Progenitor cell of endocrine pancreas (in vitro differentiated cells): ENCODE measurements at regions not wholly inside any gene's neighbourhood (a gene's known extent, or its start where the extent isn't known, plus 50 kb on each side); places are given as distances from the start of the nearest gene placed in this dataset.

ENCODE experiments used
- DNase-seq: peaks from one replicate; pipeline ENCODE4 v3.0.0; 2021; ENCODE audit warnings: low spot score; ENCODE audit not compliant: unreplicated experiment
- H3K27ac Mint-ChIP-seq: 2 replicates; pipeline ENCODE4 v1.8.0; 2021; ENCODE audit warnings: mild to moderate bottlenecking, moderate library complexity, mixed read lengths
- H3K27me3 Mint-ChIP-seq: 2 replicates; pipeline ENCODE4 v1.8.0; 2021; ENCODE audit warnings: mixed read lengths
- H3K36me3 Mint-ChIP-seq: 2 replicates; pipeline ENCODE4 v1.8.0; 2022; ENCODE audit warnings: mixed read lengths; ENCODE audit not compliant: insufficient read depth
- H3K4me1 Mint-ChIP-seq: 2 replicates; pipeline ENCODE4 v1.8.0; 2021; ENCODE audit warnings: low read depth, mixed read lengths
- H3K4me3 Mint-ChIP-seq: 2 replicates; pipeline ENCODE4 v1.8.0; 2021; ENCODE audit warnings: low read depth, mild to moderate bottlenecking, moderate library complexity, mixed read lengths
- H3K9me3 Mint-ChIP-seq: 2 replicates; pipeline ENCODE4 v1.8.0; 2021; ENCODE audit warnings: low read depth, mixed read lengths
- CTCF ChIP-seq: fragments of 200-600 bp; sonication (generic); IDR thresholded peaks from one replicate; pipeline ENCODE4 v1.5.0; 2021; ENCODE audit warnings: antibody characterized with exemption, mild to moderate bottlenecking; ENCODE audit not compliant: unreplicated experiment

DNA sequence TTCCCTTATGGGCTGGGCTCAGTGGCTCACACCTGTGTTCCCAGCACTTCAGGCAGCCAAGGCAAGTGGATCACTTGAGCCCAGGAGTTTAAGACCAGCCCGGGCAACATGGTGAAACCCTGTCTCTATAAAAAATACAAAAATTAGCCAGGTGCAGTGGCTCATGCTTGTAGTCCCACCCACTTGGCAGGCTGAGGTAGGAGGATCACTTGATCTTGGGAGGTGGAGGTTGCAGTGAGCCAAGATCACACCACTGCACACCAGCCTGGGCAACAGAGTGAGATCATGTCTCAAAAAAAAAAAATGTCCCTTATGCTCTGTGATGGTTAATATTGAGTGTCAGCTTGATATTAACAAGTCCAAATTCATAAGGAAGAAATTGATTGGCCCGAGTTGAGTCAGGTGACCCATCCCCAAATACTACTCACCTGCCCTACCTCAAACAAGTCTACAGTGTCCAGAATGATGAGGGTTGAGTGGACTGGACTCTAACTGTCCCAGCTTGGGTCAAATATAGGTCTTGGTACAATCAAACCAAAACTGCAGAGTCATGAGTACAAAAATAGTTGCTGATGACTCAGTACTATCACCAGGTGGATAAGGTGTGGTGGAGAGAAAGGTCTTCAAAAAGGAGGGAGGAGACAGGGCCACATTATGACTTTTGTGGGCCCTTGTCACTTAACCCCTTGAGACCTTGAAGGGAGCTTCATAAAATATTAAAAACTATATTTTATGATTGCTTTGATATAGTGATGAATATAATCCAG is 161.0 kb downstream of the ZNF326 start:
- no peaks in the 10 kb centered on the region for H3K36me3 Mint-ChIP-seq
- H3K27ac Mint-ChIP-seq = no peak overlapping the region
- TF ChIP-seq CTCF = no peak
- H3K4me1 Mint-ChIP-seq = peaks cover 3% of the 10 kb centered on the region
- H3K4me3 Mint-ChIP-seq = no peak overlapping the region
- H3K27me3 Mint-ChIP-seq = peaks cover 3% of the 10 kb centered on the region
- DNase-seq = no peak
- peaks cover 12% of the 10 kb centered on the region for H3K9me3 Mint-ChIP-seq

GRCh38 chr1:90154711-90155110 is 159.8 kb downstream of the ZNF326 start:
- no peak overlapping the region for H3K4me3 Mint-ChIP-seq
- H3K36me3 Mint-ChIP-seq = no peaks in the 10 kb centered on the region
- H3K4me1 Mint-ChIP-seq = no peaks in the 10 kb centered on the region
- peaks cover 3% of the 10 kb centered on the region for H3K27me3 Mint-ChIP-seq
- peaks cover 12% of the 10 kb centered on the region for H3K9me3 Mint-ChIP-seq
- no peak for DNase-seq
- TF ChIP-seq CTCF = no peak
- H3K27ac Mint-ChIP-seq = no peak overlapping the region

GRCh38 chr1:90149101-90149500 is 154.2 kb downstream of the ZNF326 start:
- no peak for TF ChIP-seq CTCF
- peaks cover 7% of the 10 kb centered on the region for H3K27me3 Mint-ChIP-seq
- H3K4me1 Mint-ChIP-seq = no peaks in the 10 kb centered on the region
- H3K27ac Mint-ChIP-seq = no peak overlapping the region
- no peak for DNase-seq
- no peak overlapping the region for H3K4me3 Mint-ChIP-seq
- H3K36me3 Mint-ChIP-seq = no peaks in the 10 kb centered on the region
- peaks cover 12% of the 10 kb centered on the region for H3K9me3 Mint-ChIP-seq

GRCh38 chr1:90147093-90147492 is 152.2 kb downstream of the ZNF326 start:
- Mint-ChIP-seq H3K9me3 (peaks cover 8% of the 10 kb centered on the region), H3K27ac (no peak overlapping the region), H3K36me3 (no peaks in the 10 kb centered on the region), H3K4me1 (no peaks in the 10 kb centered on the region), H3K4me3 (no peak overlapping the region), H3K27me3 (peaks cover 7% of the 10 kb centered on the region)
- no peak for DNase-seq
- TF ChIP-seq CTCF = no peak

GRCh38 chr1:90144820-90145219 is 149.9 kb downstream of the ZNF326 start:
- Mint-ChIP-seq H3K27me3 (peaks cover 7% of the 10 kb centered on the region), H3K4me1 (no peaks in the 10 kb centered on the region), H3K9me3 (peaks cover 11% of the 10 kb centered on the region), H3K4me3 (no peak overlapping the region), H3K36me3 (peaks cover 2% of the 10 kb centered on the region), H3K27ac (no peak overlapping the region)
- no peak for DNase-seq
- TF ChIP-seq CTCF = no peak
